Eye (tissue), 1 donor: ENCODE measurements at regions not wholly inside any gene's neighbourhood (a gene's known extent, or its start where the extent isn't known, plus 50 kb on each side); places are given as distances from the start of the nearest gene placed in this dataset.
A peak's percentile ranks its signal among the peaks of the same experiment; 100 is the strongest.
"Not testable (repeated sequence)": the region's sequence is repeated elsewhere in the genome, so short reads cannot be mapped to it uniquely, and the experiment has no call there.

ENCODE experiments used
- DNase-seq: peaks from one replicate; pipeline ENCODE4 v3.0.0-alpha.2; 2015

DNA sequence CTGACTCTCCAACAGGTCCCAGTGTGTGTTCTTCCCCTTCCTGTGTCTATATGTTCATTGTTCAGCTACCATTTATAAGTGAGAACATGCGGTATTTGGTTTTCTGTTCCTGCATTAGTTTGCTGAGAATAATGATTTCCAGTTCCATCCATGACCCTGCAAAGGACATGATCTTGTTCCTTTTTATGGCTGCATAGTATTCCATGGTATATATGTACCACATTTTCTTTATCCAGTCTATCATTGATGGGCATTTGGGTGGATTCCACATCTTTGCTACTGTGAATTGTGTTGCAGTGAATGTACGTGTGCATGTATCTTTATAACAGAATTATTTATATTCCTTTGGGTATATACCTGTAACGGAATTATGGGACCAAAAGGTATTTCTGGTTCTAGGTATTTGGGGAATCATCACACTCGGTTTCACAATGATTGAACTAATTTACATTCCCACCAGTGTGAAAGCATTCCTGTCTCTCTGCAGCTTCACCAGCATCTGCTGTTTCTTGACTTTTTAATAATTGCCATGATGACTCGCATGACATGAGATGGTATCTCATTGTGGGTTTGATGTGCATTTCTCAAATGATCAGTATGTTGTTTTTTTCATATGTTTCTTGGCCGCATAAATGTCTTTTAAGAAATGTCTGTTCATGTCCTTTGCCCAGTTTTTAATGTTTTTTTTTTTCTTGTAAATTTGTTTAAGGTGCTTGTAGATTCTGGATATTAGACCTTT, 60.2 kb downstream of the LSMEM1 start:
- DNase-seq: no peak

DNA sequence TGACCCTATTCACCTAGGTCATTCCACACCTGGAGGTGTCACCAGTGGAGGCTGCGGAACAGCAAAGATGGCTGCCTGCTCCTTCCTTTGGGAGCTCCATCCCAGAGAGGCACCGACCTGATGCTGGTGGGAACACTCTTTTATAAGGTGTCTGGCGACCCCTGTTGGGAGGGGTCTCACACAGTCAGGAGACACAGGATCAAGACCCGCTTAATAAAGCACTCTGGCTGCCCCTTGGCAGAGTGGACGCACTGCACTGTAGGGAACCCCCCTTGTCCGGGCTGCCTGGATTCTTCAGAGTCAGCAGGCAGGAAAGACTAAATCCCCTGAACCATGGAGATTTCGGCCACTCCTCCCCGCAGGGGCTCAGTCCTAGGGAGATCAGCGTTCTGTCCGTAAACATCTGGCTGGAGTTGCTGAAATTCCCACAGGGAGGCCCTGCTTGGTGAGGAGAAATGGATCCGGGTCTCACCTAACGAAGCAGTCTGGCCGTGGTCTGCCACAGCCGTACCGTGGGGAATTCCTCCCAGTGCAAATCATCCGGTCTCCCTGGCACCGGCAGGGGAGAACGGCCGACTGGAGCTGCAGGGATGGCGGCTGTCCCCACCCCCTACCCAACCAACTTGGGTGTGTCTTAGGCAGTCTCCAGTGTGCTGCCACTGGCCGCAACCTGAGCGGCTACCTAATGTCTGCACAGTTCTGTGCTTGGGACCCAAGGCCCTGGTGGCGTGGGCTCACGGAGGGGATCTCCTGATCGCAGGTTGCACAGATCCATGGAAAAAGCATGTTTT, 66.1 kb downstream of the LSMEM1 start:
- DNase-seq: peak; percentile 16

DNA sequence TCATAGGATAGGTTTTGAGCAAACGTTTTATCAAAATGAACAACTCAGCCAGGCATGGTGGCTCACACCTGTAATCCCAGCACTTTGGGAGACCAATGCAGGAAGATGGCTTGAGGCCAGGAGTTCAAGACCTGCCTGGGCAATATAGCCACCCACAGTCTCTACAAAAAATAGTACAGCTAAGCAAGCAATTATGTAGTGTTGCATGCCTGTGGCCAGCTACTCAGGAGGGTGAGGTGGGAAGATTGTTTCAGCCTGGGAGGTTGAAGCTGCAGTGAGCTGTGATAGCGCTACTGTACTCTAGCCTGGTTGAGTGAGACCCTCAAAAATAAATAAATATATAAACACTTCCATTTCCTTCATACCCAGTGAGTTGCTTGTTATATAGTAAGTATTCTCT, 67.1 kb downstream of the LSMEM1 start:
- DNase-seq: no peak

DNA sequence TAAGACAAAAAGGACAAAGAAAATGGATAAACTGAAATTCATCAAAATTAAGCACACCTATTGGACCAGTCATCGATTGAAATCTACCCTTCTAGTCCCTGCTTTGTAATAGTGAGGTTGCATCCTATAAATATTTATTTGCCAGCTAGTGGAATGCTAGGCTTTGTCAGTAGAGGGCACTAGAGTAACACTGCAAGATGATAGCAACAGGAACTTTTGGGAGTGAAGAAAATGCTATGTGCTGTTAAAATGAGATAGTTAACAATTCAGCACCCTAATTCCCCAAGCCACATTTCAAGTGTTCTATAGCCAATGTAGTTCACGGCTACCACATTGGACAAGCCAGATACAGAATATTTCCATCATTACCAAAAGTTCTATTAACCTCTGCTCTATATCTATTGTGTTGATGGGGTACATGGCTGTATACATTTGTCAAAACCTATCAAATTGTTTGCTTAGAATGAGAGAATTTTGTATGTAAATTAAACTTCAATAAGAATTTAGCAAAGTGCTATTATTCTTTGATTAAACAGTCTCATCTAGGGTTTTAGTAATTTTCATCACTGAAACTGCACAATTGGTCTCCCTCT, 69.8 kb downstream of the LSMEM1 start:
- DNase-seq: peak; percentile 68

DNA sequence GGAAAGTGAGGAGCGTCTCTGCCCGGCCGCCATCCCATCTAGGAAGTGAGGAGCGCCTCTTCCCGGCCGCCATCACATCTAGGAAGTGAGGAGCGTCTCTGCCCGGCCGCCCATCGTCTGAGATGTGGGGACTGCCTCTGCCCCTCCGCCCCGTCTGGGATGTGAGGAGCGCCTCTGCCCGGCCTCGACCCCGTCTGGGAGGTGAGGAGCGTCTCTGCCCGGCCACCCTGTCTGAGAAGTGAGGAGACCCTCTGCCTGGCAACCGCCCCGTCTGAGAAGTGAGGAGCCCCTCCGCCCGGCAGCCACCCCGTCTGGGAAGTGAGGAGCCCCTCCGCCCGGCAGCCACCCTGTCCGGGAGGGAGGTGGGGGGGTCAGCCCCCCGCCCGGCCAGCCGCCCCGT, 70.7 kb downstream of the LSMEM1 start:
- DNase-seq: not testable (repeated sequence)

DNA sequence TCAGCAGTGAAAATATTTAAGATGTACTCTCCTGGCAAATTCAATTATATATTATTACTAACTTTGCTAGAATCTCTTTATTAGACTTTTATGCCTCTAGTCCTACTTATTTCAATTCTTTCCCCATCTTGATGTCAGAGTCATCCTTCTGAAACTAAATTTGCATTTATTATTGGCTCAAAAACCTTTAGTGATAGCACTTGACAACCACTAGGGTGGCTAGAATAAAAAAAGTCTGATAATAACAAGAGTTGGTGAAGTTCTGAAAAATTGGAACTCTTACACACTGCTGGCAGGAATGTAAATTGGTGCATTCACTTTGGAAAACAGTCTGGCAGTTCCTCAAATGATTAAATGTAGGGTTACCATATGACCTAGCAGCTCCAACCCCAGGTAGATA, 73.8 kb downstream of the LSMEM1 start:
- DNase-seq: no peak

DNA sequence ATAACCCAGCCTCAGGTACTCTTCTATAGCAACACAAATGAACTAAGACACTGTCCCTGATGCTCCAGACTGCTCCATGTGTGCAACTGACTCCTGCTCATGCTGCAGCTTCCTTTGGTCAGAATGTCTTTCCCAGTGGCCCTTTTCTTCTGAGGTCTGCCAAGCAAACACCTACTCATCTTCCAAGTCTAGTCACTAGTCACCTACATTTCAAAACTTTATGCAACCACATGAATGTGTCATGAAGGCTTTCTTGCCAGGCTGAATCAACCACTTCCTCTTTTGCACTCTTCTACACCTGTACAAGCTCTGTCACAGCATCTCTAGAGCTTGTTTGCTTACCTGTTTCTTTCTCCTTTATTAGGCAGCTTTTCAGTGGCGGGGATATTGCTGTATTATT, 75.8 kb downstream of the LSMEM1 start:
- DNase-seq: no peak

DNA sequence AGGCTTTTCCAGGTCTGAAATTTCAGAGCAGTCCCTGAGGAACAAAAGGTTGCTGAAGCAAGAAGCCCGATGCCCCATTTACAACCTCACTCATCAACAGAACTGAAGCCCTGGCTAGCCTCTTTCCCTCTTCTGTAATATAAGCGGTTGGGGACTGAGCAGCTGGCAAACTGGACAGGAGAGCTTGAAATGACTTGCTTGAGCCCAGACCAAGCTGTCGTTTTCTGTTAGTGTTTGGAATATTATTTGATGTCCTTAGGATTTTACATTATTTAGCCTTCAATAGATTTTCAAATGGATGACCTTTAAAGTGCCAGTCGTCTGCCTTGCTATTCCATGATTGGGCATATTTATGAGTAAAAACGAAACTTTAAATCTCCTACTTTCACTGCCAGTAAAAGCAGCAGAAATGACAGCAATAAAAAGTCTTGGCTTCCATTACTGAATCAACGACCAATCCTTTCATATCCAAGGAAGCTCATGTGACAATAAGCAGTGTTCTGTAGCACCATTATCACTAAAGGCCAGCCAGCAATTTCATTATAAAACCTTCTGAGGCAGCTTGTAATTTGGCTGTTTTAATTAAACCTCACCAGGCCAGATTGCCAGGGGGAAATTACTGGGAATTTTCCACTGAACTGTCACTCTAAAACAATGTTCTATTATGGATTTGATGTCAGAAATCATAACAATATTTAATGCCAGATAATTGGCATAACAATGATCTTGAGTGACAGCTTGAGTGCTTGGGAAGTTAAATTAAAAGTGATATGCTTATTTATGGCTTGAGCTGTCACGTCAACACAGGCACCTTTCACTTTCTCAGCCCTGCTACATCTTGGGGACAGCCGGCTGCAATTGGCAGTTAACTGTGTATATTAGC, 85.9 kb downstream of the LSMEM1 start:
- peak; percentile 88 for DNase-seq

DNA sequence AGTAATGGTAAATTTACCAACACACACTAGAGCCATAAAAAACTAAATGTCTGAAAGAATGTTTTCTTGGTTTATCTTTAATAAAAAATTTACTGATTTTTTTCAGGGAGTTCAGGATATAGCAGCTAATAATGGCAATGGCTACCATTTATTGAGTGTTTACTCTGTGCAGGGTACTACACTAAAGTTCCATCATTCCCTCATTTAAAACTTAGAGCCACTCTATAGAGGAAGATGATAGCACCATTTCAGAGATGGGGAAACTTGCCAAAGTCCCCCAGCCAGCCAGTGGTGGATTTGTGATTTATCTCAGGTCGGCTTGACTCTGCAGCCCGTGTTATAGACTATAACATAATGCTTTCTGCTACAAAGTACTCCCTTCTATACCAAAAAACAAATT, 86.6 kb downstream of the LSMEM1 start:
- no peak for DNase-seq

DNA sequence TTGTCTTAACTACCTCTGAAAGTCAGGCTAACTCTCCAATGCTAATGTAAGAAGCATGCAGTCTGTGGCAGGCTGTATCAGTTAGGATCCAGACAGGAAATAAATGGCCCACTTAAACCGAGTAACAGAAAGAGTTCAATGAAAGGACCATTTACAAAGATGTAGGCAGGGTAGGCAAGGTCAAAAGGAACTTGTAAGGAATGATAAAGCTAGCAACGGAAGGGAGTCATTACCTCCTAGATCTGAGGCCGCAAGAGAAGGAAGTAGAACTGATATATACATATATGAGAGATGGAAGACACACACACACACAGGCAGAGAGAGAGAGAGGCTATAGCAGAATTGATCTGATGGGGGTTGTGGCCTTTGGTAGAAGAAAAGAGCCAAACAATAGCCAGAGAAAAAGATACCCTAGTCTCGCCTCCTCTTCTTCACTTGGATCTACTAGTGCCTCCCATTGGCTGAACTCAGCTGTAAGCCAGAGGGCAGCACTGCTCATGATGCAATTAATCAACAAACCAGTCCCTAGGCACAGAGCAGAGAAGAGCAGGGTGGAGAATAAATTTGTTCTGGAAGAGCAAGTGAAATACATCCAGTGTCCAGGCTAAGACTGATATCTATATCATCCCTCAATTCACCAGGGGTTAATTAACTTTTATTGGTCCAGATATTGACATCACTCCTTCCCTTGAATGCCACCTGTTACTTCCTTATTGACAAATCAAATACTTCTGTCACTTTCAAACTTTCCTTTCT, 91.2 kb downstream of the LSMEM1 start:
- no peak for DNase-seq

DNA sequence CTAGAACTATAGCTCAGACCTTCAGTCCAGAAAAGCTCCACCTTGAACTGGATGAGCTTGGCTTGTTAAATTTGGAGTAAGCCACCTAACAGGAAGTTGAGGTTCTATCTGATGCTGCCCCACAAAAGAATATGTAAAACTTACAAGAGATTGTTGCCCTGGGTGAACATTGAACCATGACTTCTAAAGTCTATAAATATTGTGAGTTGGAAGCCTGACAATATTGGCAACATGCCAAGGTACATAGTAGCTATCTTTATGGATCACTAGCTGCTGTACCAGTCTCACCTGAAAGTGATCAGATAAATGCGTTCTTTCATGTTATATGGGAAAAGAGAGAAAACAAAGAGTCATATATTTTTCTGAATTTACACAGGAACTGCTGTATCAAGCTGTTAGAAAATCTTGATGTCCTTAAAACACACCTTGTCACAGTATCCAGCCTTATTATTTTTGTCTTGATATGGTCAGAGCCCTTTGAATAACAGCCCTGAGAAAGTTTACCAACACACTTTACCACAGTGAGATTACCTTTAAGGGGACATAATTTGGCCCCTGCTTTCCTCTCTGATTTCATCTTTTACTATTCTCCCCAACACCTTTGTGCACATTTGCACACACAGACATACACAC, 92.0 kb downstream of the LSMEM1 start:
- DNase-seq: no peak

DNA sequence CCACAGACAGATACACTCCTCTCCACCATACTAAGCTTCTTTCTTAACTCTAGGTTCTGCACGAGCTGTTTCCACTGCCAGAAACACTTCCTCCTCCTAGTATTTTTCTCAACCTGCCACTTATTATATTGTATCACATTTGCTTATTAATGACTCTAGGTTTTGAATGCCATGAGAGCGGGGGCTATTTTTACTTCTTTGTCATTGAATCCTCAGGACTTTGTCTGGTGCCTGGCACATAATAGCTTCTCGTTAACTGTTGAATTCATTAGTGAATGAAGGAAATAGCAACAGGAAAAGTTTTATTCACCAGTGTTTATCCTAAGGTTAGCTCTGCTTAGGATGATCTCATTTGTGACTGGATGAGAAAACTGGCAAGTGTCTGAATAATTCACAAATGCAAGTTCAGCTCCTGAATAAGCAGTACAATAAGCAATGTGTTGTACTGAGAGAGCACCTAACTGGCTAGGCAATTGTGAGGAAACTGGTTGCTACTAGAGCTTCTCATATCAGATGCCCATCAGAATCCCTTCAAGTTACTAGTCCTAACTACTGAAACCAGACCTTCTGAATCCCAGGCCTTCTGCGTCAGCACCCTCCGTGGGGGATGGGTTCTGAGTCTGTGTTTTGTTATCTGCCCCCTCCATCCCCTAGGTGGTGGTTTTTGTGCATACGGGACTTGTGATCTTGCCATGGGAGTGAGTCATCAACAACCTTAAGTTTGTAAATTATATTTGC, 92.7 kb downstream of the LSMEM1 start:
- DNase-seq: no peak

DNA sequence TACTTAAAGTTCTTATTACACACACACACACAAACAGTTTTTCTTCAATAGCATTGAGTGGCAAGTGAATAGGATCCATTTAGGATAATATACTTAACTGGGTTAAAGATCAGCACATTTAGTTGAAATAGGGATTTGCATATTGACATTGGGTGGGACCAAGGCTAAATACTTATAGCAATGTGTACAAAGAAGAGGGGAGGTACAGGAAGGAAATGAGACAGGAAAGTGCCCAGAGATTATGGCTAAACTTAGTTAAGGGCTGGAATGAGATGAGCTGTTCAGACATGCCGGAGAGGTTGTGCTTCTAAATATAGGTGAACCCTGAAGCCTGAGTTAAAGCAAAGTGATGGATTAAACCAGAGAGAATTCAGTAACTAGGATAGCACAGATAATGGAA, 95.1 kb downstream of the LSMEM1 start:
- no peak for DNase-seq

DNA sequence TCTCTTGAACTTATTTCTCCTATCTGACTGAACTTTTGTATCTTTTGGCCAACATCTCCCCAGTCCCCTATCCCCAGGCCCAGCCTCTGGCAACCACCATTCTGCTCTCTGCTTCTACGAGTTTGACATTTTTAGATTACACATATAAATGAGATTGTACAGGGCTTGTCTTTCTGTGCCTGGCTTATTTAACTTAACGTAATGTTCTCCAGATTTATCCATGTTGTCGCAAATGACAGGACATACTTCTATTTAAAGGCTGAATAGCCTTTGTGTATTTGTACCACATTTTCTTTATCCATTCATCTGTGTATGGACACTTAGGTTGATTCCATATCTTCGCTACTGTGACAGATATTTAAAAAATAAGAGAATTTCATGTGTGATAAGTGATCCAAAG, 98.6 kb downstream of the LSMEM1 start:
- DNase-seq: no peak

DNA sequence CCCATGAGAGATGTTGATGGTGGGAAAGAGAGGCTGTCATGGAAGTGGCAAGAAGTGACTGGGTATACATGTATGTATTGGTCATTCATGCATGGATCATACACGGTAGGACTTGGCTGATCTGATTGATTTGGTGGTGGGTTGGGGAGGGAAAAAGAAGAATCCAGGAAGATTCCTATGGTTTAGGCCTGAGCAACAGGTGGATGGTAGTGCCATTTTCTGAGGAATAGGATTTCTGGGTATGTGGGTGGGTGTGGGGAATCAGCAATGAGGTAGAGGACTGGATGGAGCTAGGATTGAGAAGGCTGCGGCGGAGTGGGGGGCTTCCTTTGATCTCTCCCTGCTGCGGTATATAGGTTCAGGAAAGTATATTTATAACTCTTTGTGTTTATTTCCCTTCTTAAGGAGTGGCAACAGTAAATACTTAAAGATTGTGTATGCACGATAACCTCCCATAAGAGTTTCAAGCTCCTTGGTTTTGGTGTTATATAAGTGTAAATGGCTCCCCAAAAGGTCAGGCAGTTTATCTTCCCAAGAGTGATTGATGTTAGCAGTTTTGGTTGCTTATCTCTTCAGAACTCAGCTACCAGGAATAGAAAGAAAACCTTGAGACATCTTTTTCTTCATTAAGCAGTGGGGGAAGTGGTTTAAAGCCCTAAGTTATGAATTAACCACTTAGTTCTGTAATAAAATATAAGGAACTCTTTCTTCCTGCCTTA, 100.1 kb downstream of the LSMEM1 start:
- no peak for DNase-seq

DNA sequence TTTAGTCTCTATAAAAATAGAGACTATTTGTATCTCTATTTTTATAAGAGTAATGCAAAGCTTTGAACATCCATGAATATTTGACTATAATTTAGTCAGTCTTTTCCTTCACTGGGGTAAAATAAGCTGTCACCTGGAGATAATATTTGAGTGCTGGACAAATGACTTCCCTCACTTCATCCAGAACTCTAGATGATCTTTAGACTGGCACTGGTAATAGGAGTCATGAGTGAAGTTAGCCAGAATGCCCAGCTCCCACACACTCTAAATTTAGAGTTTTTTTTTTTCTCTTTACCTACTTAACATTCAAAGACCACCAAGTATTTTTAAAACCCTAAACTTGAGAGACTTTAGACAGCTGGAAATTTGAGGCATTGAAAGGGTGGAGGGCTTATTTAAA, 100.7 kb downstream of the LSMEM1 start:
- no peak for DNase-seq

DNA sequence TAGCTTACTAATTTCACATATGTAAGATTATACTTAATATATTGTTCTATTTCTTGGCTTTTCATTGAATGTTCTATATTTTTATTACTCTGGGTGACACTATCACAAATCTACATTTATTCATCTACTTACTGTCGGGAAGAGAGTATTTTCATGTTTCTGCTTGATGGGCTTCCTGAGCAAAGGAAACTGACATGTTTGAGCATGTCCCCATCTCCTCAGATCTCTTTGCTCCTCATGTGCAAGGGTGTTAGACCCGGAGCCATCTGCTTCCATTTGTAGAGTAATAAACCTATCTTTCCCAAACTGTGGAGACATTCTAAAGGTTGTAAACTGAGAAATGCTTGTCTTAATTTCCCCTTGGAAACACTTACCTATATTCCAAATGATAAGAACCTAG, 103.5 kb downstream of the LSMEM1 start:
- no peak for DNase-seq

DNA sequence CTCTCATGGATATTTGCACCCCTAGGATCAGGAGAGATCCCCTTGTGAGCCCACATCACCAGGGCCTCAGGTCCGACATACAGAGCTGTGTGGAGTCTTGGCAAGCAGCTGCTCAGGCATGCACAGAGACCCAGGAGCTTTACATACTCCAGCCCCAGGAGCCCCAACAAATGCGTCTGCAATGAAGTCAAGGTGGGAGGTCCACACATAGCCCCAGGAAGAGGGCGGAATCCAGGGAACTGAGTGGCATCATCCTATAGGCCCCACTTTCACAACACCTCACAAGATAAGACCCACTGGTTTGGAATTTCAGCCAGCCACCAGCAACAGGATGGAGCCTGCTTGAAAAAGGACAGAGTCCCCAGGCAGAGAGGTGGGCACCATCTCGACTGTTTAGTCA, 106.7 kb downstream of the LSMEM1 start:
- no peak for DNase-seq

DNA sequence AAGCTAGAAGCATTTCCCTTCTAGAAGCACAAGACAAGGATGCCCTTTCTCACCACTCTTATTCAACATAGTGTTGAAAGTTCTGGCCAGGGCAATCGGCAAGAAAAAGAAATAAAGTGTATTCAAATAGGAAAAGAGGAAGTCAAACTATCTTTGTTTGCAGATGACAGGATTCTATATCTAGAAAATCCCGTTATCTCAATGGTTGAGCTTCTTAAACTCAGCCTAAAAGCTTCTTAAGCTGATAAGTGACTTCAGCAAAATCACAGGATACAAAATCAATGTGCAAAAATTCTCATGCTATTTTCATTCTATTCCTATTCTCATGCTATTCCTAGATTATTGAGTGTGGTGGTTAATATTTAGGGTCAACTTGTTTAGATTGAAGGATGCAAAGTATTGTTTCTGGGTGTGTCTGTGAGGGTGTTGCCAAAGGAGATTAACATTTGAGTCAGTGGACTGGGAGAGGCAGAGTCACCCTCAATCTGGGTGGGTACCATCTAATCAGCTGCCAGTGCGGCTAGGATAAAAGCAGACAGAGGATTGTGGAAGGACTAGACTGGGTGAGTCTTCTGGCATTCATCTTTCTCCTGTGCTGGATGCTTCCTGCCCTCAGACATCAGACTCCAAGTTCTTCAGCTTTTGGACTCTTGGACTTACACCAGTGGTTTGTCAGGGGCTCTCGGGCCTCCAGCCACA, 111.9 kb downstream of the LSMEM1 start:
- not testable (repeated sequence) for DNase-seq

DNA sequence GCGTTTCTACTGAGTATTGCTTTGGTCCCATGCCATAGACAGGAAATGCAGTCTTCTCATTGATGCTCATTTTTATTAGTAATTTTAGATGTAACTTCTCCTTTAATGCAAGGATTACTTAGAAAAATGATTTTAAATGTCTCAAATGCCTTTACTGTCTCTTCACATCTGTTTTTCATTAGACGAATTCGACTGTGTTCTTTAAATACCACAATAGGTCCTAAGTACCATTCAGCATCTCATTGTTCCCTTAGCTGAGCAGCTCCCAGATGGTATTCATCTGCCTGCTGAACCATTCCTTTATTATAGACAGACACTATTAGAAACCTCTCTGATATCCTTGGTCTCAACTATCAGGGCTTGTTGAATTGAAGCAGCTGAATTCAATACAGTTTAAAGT, 113.6 kb downstream of the LSMEM1 start:
- DNase-seq: peak; percentile 58
